ENCODE measurements at regions not wholly inside any gene's neighbourhood (a gene's known extent, or its start where the extent isn't known, plus 50 kb on each side); places are given as distances from the start of the nearest gene placed in this dataset.

GRCh38 chr4:125433453-125433852 is 118.7 kb downstream of the FAT4 start:
- no peak for DNase-seq (ENCODE audit: extremely low read depth, low read depth)

- DNase-seq (ENCODE audit: extremely low read depth, low read depth), result no peak
Observed at GRCh38 chr4:125434136-125434535, 119.4 kb downstream of the FAT4 start.

GRCh38 chr4:125440814-125441213 is 126.1 kb downstream of the FAT4 start:
- no peak for DNase-seq (ENCODE audit: extremely low read depth, low read depth)

- no peak for DNase-seq (ENCODE audit: extremely low read depth, low read depth)
Observed at GRCh38 chr4:125444166-125444565, 129.4 kb downstream of the FAT4 start.

GRCh38 chr4:125445525-125445924 is 130.8 kb downstream of the FAT4 start:
- no peak for DNase-seq (ENCODE audit: extremely low read depth, low read depth)

GRCh38 chr4:125447551-125448290 is 133.0 kb downstream of the FAT4 start:
- DNase-seq (ENCODE audit: extremely low read depth, low read depth), result no peak

GRCh38 chr4:125456075-125456474 is 141.3 kb downstream of the FAT4 start:
- DNase-seq (ENCODE audit: extremely low read depth, low read depth), result no peak

- DNase-seq (ENCODE audit: extremely low read depth, low read depth), result no peak
Observed at GRCh38 chr4:125459531-125459930, 144.8 kb downstream of the FAT4 start.

GRCh38 chr4:125461676-125462363 is 147.1 kb downstream of the FAT4 start:
- DNase-seq (ENCODE audit: extremely low read depth, low read depth), result no peak

- DNase-seq (ENCODE audit: extremely low read depth, low read depth), result no peak
Observed at GRCh38 chr4:125464146-125464545, 149.4 kb downstream of the FAT4 start.

GRCh38 chr4:125481334-125482045 is 166.7 kb downstream of the FAT4 start:
- no peak for DNase-seq (ENCODE audit: extremely low read depth, low read depth)

GRCh38 chr4:125482822-125483221 is 168.1 kb downstream of the FAT4 start:
- no peak for DNase-seq (ENCODE audit: extremely low read depth, low read depth)

GRCh38 chr4:125483278-125483677 is 168.5 kb downstream of the FAT4 start:
- no peak for DNase-seq (ENCODE audit: extremely low read depth, low read depth)

- no peak for DNase-seq (ENCODE audit: extremely low read depth, low read depth)
Observed at GRCh38 chr4:125484912-125485311, 170.2 kb downstream of the FAT4 start.

GRCh38 chr4:125486351-125486750 is 171.6 kb downstream of the FAT4 start:
- no peak for DNase-seq (ENCODE audit: extremely low read depth, low read depth)

GRCh38 chr4:125489952-125490690 is 175.4 kb downstream of the FAT4 start:
- no peak for DNase-seq (ENCODE audit: extremely low read depth, low read depth)

GRCh38 chr4:125492957-125493356 is 178.2 kb downstream of the FAT4 start:
- no peak for DNase-seq (ENCODE audit: extremely low read depth, low read depth)

GRCh38 chr4:125497861-125498260 is 183.1 kb downstream of the FAT4 start:
- no peak for DNase-seq (ENCODE audit: extremely low read depth, low read depth)

GRCh38 chr4:125498981-125499380 is 184.2 kb downstream of the FAT4 start:
- no peak for DNase-seq (ENCODE audit: extremely low read depth, low read depth)

GRCh38 chr4:125501090-125501489 is 186.3 kb downstream of the FAT4 start:
- DNase-seq (ENCODE audit: extremely low read depth, low read depth), result no peak

- DNase-seq (ENCODE audit: extremely low read depth, low read depth), result no peak
Observed at GRCh38 chr4:125501568-125501967, 186.8 kb downstream of the FAT4 start.

Data from NCI-H460 (cell line).